Neural progenitor cell (in vitro differentiated cells): ENCODE measurements at regions not wholly inside any gene's neighbourhood (a gene's known extent, or its start where the extent isn't known, plus 50 kb on each side); places are given as distances from the start of the nearest gene placed in this dataset.

Source experiments
- CTCF ChIP-seq: fragments of 200-600 bp; sonication (generic); IDR thresholded peaks from 2 replicates; pipeline ENCODE4 v1.5.1; 2017; ENCODE audit warnings: antibody characterized with exemption, mild to moderate bottlenecking
- EZH2 ChIP-seq: fragments of 200-600 bp; sonication (generic); IDR thresholded peaks from 2 replicates; pipeline ENCODE4 v1.6.1; 2017; ENCODE audit warnings: antibody characterized with exemption, mild to moderate bottlenecking, moderate library complexity

- TF ChIP-seq CTCF (no peak), EZH2 (no peak)
Observed at GRCh38 chr6:43869792-43870659, 100.0 kb downstream of the VEGFA start.
